ENCODE measurements at regions not wholly inside any gene's neighbourhood (a gene's known extent, or its start where the extent isn't known, plus 50 kb on each side); places are given as distances from the start of the nearest gene placed in this dataset.
A peak's percentile ranks its signal among the peaks of the same experiment; 100 is the strongest.

DNA sequence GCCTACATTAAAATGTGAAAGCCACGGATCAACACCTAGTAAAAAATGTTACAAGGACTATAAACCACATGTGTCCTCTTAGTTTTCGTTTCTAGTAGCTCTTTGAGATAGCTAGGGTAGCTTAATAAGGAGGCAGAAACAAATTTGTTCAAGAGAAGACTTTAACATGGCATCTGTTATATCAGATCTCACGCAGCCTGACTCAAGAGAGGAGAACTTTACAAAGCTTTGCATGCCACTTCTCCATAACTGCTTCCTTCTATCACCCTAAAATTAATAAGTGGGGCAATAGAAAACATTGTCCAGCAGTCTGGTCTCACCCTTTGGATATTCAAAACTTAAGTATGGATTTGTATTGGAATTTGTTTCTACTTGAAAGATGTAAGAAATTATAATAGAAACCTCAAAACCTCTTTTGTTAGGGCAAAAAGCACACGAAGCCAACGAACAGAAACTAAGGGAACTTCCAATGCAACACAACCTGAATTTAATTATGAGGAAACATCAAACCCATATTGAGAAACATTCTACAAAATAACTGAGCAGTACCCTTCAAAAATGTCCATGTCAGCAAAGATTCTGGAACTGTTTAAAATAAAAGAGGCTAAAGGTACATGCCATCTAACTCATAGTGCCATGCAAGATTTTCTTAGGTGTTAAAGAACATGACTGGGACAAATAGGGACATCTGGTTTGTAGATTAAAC is 194.8 kb downstream of the LRIG3 start:
- Histone ChIP-seq H3K9me1 (ENCODE audit: insufficient read depth, low read length) (no peaks in the 10 kb centered on the region), H3K23ac (ENCODE audit: low read depth, low read length) (no peak overlapping the region), H2BK120ac (ENCODE audit: low read depth, low read length) (no peak overlapping the region), H3K27ac (ENCODE audit: insufficient read depth, low read length) (no peak overlapping the region), H3K9me3 (ENCODE audit: control insufficient read depth, insufficient read depth, low read length) (no peaks in the 10 kb centered on the region), H3K18ac (ENCODE audit: low read depth, low read length) (no peak overlapping the region), H3K27me3 (ENCODE audit: control insufficient read depth, insufficient read depth, low read length) (no peaks in the 10 kb centered on the region), H2BK20ac (ENCODE audit: low read depth, low read length) (no peak overlapping the region), H2BK15ac (ENCODE audit: low read depth, low read length) (no peak overlapping the region), H4K91ac (ENCODE audit: insufficient read depth, low read depth, low read length) (no peak overlapping the region), H4K8ac (ENCODE audit: low read depth in 2 of 2, low read length in 2 of 2) (no peak overlapping the region), H3K9ac (ENCODE audit: low read depth, low read length) (no peak overlapping the region), H3K4me2 (ENCODE audit: low read depth, low read length) (no peak overlapping the region), H2AK9ac (replicated peaks; ENCODE audit: low read depth, low read length, poor library complexity) (no peak overlapping the region), H4K5ac (ENCODE audit: low read depth, low read length) (no peak overlapping the region), H3K14ac (replicated peaks; ENCODE audit: low read depth, low read length) (no peak overlapping the region), H2BK5ac (ENCODE audit: low read depth, low read length, poor library complexity, severe bottlenecking) (no peak overlapping the region), H2AFZ (replicated peaks; ENCODE audit: low read length, poor library complexity) (no peak overlapping the region), H3K4ac (ENCODE audit: low read depth, low read length) (no peak overlapping the region), H2AK5ac (ENCODE audit: low read depth, low read length) (no peak overlapping the region), H3K4me3 (ENCODE audit: insufficient read depth, low read depth, low read length) (no peak overlapping the region), H3K79me1 (ENCODE audit: low read depth in 1 of 2, low read length in 2 of 2) (no peaks in the 10 kb centered on the region), H3K4me1 (ENCODE audit: control insufficient read depth, insufficient read depth, low read length) (peaks cover 2% of the 10 kb centered on the region), H3K36me3 (ENCODE audit: control insufficient read depth, insufficient read depth, low read length) (no peaks in the 10 kb centered on the region), H4K20me1 (ENCODE audit: insufficient read depth, low read length) (no peaks in the 10 kb centered on the region), H3K56ac (ENCODE audit: extremely low read depth, insufficient read depth, low read length) (no peak overlapping the region)
- no TSS peak for BruUV-seq (replicated peaks)
- ChIA-PET POLR2A (ENCODE audit: unreplicated experiment) (no interaction called here), CTCF (no interaction called here)
- DNase-seq (no peak), ATAC-seq (ENCODE audit: low read depth) (no peak)
- in situ Hi-C loops (cut with MboI; ENCODE audit: low sequenced_read_pairs) (no loop called here), intact Hi-C loops (cut with micrococcal nuclease) (no loop called here), dilution Hi-C loops (cut with HindIII; ENCODE audit: low sequenced_read_pairs, unreplicated experiment) (no loop called here)
- no peak for TF ChIP-seq CHD1 (IDR thresholded peaks at IDR 0.05; ENCODE audit: low read depth, low read length)
- no peak for TF ChIP-seq MAZ (IDR thresholded peaks at IDR 0.05; ENCODE audit: borderline replicate concordance, low read depth, low read length)
- TF ChIP-seq BHLHE40 (IDR thresholded peaks at IDR 0.05; ENCODE audit: low read depth, low read length) = no peak
- no peak for TF ChIP-seq SMC3 (IDR thresholded peaks at IDR 0.05; ENCODE audit: low read depth, low read length)
- TF ChIP-seq MAFK (IDR thresholded peaks at IDR 0.05; ENCODE audit: low read depth, low read length) = peak; percentile 82
- no peak for TF ChIP-seq POLR2A (IDR thresholded peaks at IDR 0.05; ENCODE audit: low read depth, low read length)
- TF ChIP-seq RFX5 (IDR thresholded peaks at IDR 0.05; ENCODE audit: low read depth, low read length) = no peak
- TF ChIP-seq MXI1 (IDR thresholded peaks at IDR 0.05; ENCODE audit: borderline replicate concordance, low read depth, low read length) = no peak
- TF ChIP-seq CEBPB (IDR thresholded peaks at IDR 0.05; ENCODE audit: low read depth, low read length) = no peak
- WGBS, 2 experiments (ENCODE audit: extremely low coverage in 2 of 2, insufficient read length in 1 of 2) = no CpG with 5 or more reads among the region's 5 CpGs
